ENCODE measurements at regions not wholly inside any gene's neighbourhood (a gene's known extent, or its start where the extent isn't known, plus 50 kb on each side); places are given as distances from the start of the nearest gene placed in this dataset.
"Not testable (repeated sequence)": the region's sequence is repeated elsewhere in the genome, so short reads cannot be mapped to it uniquely, and the experiment has no call there.

DNA sequence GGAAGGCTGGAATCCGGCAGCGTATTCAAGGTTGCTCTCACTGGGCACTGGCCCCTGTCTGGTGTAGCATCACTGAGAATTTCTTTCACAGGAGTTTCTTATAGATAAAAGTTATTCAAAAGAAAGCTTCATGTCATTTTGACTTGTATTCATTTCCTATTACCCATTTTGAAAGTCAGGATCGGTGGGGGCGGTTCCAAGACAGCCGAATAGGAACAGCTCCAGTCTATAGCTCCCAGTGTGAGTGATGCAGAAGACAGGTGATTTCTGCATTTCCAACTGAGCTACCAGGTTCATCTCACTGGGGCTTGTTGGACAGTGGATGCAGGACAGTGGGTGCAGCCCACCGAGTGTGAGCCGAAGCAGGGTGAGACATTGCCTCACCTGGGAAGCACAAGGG lies 51.5 kb upstream of the CDC42EP3 start:
- not testable (repeated sequence) for DNase-seq

DNA sequence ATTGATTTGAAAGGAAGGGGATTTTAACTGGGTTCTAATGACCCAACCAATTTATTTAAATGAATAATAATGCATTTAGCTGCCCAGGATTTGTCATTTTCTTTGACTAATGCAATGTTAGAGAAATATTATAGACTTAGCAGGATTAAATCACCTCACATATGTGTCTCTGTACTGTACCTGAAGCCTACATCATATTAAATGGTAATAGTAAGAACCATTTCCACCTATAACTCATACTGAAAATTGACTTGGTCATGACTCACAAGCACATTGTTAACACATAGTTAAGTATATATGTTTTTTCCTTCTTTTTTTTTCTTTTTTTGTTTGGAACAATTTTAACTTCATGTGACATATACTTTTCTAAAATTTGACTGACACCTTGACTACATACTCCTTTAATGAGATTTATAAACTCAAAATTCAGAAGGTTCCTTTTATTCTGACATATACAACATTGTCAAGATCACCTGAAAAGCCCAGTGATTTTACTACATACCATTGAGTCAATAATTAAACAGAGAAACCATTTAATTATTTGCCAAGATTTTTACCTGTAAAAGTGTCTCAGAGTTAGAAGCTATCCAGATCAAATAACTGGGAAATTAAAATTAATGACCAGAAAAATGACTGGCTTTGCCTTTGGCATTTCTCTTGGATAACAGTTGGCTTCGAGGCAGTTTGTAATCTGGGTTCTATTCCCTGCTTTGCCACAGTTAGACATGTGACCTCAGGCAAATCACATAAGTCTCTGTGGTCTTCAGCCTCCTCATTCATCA lies 58.8 kb upstream of the CDC42EP3 start:
- DNase-seq: no peak

DNA sequence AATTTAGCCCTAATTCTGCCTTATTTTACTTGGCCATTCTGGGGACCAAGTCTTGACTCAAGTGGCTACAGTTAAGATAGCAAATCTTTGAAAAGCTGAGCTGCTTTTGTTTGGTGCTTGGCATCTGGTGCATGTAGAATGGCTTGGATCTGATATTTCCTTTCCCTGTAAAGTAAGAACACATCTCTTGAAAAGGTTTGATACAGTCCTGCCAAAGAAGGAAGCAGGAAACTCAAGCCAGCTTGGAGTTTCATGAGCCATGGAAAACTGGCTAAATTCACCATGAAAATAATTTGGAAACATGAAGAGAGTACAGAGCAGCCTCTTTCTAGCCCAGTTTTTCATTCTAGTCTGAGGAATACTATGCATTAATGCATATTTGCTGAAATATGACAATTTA lies 61.0 kb upstream of the CDC42EP3 start:
- DNase-seq: not testable (repeated sequence)

DNA sequence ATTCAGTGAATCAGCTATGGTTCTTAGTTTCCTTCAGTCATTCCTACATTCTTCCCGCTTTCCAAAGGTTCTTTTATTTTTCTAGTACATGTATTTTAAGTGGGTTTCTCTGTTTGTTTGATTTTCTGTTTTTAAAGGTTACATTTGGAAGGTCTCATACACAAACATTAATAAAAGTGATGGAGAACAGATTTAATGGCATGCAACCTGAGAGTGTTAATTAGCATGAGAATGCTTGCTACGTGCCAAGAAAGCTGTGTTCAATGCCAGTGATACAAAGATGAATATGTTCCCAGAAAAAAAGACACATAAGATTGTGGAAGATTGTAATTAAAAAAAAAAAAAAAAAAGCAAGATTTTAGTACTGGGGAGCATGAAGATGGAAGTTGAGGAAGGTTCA lies 61.8 kb upstream of the CDC42EP3 start:
- DNase-seq: no peak

DNA sequence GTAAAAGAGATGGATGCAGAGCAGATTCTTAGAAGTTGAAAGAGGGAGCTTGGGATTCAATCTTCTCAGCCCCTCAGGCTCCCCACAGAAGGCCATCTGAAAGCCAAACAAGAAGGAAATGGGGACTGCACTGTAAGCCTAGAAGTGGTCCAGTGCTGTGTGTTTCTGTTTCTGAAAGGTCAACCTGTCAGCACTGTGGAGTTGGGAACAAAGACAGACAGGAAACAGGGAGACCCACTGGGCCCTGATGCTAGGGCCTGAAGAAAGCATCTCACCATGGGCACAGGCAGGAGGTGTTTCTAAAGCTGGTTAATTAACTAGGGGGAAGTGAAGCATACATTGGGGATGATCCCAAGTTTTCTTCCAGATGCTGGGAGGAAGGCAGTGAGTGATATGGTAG lies 62.5 kb upstream of the CDC42EP3 start:
- not testable (repeated sequence) for DNase-seq

DNA sequence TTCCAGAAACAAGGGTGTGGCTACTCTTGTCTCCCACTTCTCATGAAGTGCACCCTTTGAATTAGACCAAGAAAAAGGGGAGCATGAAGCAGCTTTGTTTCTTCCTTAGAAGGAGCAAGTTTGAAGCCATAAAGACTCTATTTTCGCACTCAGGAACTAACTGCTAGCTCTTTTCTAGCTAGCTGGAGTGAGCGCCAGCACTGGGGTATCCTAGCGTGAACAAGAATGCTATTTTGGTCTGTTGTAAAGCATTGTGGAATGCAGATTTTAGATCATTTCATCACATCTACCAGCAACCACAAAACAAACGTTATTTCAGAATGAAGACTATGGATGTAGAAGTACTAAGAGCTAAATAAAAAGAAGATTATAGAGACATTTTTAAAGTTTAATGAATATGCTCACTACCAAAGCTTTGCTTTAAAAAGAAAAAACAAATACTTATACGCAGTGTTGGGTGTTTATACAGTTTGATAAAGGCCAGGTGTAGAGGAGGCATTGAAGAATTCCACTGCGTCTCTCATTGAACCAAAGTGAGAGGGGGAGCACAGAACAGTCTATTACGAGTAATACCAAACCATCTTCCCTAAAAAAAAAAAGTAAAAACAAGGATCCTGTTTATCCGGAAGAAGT lies 63.6 kb upstream of the CDC42EP3 start:
- DNase-seq: not testable (repeated sequence)

DNA sequence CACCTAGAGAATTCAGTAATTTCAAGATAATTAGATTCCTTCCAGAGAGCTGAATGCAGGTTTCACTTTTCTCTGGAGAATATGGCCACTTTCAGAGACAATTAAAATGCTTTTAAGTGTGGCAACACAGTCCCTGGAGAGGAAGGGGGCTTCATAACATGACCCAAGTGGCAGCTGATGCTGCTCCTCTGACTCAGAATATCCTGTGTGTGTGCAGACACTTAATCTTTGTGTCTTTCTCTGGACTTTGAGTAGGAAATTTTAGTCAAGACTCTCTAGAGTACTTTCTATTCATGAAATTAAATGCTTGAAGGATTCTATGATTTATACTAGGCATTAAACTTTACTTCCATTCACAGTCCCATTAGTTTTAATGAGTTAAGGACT lies 64.1 kb upstream of the CDC42EP3 start:
- not testable (repeated sequence) for DNase-seq

DNA sequence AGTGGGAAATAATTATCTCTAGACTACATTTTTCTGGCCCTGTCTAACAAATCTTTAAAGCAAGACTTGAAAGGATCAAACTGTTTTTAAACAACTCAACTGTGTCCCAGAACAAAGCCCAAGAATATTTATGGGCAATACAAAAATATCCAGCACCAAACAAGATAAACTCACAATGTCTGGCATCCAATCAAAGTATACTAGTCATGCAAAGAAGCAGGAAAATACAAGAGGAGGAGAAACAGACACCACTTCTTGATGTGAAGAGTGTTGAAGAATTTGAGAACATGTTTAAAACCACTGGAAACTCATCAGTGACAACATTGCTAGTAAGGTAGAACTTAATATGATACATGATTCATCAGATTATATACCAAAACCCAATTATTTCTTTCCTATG lies 66.1 kb upstream of the CDC42EP3 start:
- DNase-seq: no peak

DNA sequence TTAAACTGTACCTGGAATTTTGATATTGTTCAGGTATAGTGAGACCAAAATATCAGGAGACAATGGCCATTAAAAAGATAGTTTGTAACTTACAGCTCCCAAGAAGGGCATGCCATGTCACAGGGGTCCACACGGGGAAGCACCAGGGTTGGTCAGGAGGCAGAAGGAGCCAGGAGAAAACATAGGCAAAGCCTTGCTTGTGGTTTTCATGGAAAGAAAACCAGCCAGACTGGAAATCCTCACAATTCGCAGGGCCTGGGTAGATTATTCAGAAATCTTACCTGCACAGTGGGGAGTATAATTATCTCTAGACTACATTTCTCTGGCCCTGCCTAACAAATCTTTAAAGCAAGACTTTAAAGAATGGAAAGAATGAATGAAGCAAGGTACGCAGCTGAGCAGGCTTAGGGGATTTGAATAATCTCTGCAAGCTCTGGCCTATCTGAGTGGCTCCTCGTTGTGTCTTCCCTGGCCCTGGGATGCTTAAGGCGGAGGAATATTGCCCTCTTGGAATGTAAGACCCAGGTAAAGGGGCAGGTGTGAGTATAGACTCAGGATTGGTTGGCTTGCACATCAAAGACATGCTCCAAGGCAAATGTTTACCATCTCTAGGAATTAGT lies 66.9 kb upstream of the CDC42EP3 start:
- DNase-seq: no peak

DNA sequence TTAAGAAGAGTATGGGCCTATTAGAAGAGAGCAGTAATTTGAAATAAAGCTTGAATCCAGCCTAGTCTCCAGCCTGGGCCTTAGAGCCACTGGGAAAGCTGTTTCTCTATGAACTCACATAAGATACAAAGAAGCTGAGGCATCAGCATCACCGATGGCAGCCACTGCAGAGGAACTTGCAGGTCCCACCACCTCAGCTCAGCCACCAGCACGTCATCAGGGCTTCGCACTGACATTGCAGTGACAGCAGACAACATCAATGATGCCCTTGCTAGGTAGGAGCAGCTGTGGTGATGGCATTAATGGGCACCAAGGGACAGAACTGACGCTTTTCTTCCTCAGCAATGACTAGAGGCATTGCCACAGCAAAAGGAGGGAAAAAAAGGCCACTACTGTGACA lies 67.7 kb upstream of the CDC42EP3 start:
- no peak for DNase-seq

DNA sequence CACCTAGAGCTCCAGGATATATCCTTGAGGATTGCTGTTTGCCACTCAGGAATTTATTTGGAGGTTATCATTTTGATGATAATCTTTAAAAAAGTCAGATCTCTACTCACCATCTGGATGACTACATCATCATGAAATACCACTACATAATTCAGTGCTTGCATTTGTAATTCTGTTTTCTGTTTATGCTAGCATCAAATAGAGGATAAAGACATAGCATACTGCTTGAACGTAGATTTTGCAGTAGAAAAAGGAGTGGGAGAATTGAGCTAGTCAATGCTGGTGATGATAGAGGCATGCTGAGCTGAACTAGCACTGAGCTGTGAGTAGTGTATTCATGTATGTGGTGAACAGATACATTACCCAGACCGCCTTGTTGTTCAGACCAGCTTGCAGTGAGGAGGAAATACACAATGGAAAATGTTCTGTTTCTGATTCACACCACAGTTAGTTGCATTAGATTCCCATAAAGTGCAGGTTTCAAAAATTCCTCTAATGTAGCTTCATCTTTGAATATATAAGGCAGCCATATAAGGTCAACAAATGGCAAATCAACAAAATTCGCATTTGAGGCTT lies 68.8 kb upstream of the CDC42EP3 start:
- no peak for DNase-seq

DNA sequence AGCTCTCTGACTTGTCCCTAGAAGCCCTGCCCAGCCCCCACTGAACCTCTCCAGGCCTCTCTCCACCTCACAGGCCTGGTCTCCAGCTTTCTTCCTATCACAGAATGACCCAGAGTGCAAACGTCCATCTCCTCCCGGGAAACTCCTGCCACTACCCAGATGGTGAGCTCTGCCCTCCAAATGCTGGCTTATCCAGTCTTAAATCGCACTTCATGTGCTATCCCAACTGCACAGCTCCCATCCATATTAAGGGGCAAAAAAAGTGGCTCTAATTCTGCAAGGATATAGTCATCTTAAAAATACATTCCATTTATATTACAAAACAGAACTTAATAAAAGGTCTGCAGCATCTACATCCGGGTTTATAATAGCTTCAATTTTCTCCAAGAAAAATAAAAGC lies 70.8 kb upstream of the CDC42EP3 start:
- no peak for DNase-seq

DNA sequence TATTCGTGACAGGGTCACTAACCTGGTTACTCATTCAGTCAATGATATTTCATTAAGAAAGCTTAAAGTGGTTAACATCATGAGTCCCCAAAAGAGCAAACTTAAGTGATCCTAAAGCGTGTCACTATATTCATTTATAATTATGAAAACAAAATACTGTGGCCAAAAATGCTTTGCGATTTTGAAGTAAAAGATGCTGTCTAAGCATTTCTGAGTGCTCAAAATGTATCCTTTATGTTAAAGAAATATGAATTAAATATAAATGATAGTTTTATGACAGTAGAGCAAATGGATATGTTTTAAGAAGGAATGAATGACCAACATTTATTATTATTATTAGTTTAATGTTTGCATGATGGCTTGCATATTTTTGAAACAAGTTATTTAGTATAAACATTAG lies 72.6 kb upstream of the CDC42EP3 start:
- DNase-seq: no peak

DNA sequence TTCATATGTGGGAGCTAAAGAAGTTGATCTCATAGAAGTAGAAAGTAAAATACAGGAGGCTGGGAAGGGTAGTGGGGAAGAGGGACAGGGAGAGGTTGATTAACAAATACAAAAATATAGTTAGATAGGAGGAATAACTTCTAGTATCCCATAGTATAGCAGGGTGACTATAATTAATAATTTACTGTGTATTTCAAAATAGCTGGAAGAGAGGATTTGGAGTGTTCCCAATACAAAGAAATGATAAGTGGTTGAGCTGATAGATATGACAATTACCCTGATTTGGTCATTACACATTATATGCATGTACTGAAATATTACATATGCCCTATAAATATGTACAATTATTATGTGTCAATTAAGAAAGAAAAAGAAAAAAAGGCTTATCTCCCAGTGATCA lies 73.5 kb upstream of the CDC42EP3 start:
- not testable (repeated sequence) for DNase-seq

DNA sequence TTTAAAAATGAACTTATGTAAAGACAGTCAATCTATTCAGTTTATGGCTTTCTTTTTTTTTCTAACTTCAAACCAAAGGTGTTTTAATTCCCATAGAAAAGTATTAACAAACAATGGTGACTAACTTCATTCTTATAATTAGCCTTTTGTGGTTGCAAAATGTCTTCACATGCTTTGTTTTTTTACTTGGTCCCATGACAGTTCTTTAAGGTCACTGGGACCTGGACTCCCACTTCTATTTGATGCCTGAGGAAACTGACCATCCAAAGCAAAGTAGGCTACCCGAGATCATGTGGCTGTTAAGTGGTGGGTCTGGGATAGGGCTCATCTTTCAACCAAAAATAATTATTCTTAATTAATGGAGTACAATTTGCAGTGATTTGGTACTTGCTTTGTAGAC lies 74.6 kb upstream of the CDC42EP3 start:
- DNase-seq: not testable (repeated sequence)

DNA sequence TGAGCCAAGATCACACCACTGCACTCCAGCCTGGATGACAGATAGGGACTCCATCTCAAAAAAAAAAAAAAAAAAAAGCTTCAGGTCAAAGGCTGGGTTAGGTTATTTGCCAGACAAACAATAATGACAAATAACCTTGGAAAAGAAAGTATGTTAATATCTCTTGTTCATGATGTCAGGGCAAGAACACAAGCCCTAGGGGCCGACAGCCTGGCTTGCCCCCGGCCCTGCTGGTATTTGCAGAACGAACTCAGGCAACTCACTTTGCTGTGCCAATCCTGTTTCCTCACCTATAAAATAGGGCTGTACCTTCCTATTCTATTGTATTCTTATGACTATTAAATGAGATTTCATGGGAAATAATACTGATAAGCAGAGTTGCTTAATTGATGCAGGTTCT lies 75.4 kb upstream of the CDC42EP3 start:
- DNase-seq: no peak

DNA sequence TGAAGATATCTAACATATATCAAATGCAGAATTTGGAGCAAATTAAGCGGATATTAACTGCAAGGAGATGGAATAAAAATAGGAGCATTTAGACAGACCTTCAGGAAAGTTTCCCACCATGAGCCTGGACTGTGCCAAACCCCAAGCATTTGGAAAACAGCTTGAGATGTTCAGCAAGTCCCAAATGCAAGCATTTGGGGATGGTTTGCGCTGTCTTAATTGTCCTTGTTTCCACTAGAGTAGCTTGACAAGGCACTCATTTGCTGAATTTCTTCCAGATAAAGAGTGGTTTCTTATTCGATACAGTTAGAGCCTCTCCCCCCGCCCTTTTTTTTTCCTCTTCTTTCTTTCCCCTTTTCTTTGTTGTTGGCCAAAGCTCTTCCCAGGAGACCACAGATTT lies 77.1 kb upstream of the CDC42EP3 start:
- DNase-seq: no peak

DNA sequence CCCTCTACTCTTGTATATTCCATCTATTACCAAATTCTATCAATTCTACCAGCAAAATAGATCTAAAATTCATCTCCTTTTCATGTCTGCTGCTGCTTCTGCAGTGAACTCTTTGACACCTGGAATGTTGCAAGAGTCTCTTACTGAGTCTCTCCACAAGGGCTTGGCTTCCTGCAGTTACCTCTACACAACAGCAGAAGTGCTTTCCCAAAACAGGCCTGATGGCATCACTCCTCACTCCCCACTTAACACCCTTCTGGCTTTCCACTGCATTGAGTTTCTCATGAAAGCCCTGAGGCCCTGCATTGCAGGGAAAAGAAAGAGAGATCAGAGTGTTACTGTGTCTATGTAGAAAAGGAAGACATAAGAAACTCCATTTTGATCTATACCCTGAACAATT lies 78.8 kb upstream of the CDC42EP3 start:
- DNase-seq: not testable (repeated sequence)

DNA sequence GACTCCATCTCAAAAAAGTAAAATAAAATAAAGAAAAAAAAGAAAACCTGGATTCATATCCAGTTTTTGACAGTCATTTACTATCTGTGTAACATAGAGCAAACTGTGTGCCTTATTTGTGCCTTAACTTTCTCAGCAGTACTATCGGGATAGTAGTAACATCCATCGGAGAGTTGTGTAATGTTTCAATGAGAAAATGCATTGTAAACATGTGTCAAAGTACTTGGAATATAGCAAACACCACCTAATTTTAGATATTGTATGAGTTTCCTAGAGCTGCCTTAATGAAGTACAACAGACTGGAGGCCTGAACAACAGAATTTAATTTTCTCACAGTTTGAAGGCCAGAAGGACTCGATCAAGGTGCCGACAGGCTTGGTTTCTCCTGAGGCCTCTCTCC lies 81.3 kb upstream of the CDC42EP3 start:
- DNase-seq: no peak

DNA sequence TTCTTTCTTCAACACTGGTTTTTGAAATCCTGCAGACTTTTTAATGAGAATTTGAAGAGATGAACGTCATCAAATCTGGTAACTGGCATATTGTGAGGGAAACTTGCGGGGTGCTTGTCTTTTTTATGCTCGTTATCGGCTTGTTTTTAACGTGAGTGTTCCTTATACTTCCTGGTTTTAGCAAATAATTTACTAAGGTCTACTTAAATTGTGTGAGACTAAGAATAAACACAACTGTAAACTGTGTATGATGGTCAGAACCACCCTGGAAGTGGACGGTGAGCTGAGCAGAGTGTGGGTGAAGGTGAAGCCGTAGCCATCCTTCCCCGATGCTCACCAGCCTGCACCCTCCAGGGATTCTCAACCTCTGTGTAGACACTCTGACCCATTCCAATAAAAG lies 82.3 kb upstream of the CDC42EP3 start:
- DNase-seq: no peak

DNA sequence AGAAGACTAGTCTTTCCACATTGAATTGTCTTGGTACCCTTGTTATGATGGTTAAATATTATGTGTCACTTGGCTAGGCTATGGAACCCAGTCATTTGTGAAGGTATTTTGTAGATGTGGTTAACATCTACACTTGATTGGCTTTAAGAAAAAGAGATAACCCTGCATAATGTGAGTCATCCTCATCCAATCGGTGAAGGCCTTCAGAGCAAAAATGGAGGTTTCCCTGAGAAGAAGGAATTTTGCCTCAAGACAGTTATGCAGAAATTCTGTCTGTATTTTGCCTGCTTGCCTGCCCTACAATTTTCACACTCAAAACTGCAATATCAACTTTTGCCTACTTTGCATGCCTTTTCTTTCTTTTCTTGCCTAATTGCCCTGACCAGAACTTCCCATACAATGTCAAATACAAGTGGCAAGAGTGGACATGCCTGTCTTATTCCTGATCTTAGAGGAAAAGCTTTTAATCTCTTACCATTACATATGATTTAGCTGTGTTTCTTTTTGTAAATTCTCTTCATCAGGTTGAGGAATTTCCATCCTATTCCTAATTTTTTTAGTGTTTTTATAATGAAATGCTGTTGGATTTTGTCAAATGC lies 84.6 kb upstream of the CDC42EP3 start:
- DNase-seq: not testable (repeated sequence)

DNA sequence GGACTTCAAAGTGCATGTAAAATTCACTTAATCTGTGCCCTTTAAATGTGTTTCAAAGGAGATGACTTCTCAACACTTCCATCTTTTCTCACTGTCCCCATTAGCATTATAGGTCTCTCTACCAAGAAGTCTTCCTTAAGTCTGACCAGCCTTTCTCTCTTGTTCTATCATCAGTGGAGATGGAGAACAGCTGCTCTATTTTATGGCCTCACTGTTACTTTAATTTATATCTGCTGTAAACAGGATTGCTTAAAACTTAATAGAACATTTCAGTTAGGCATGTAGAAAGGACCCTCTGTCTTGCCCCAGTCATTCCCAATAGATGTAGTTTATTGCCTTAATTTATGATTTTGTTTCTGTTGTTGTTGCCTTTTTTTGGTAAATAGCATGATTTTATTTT lies 86.0 kb upstream of the CDC42EP3 start:
- DNase-seq: not testable (repeated sequence)

DNA sequence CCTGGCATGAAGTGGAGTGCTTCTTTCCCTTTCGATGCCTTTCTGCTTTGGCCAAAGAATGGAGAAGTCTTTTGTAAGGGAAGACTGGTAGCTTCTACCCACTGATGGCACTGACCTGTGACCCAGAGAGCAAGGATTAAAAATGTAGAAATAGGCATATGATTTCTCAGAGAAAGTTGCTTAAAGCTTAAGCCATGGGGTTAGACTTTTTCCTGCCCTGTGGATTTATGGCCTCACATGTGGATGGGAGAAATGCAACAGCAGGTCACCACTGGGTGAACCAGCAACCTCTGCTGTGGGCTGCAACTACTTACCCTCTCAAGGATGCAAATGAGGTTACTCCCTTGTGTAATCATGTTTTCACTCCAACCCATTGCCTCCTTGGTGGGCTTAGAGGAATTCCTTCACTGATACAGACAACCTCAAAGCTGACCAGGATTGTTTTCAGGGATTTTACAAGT lies 86.7 kb upstream of the CDC42EP3 start:
- not testable (repeated sequence) for DNase-seq
